ENCODE measurements at regions not wholly inside any gene's neighbourhood (a gene's known extent, or its start where the extent isn't known, plus 50 kb on each side); places are given as distances from the start of the nearest gene placed in this dataset.
"Not testable (repeated sequence)": the region's sequence is repeated elsewhere in the genome, so short reads cannot be mapped to it uniquely, and the experiment has no call there.

DNA sequence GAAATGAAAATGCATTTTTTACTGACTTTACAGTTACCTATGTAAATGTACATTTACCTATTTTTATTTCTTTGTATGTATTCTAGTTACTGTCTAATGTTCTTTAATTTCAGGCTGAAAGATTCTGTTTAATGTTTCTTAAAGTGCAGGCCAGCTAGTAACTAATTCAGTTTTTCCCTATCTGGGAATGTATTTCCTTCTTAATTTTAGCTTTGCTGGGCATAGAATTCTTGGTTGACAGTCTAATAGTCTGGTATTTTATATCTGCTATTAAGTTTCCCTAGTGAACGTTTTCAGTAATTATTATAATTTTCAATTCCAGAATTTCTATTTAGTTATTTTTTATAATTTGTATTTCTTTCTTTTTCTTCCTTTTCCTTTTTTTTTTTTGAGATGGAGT is 186.0 kb upstream of the NOX3 start:
- no peak overlapping the region for H3K4me3 ChIP-seq (ENCODE audit: low read depth, low read length)
- no peak for DNase-seq (ENCODE audit: low read depth)
- TF ChIP-seq MYC (IDR thresholded peaks at IDR 0.05; ENCODE audit: low read depth, low read length): no peak
- TF ChIP-seq POLR2A (IDR thresholded peaks at IDR 0.05; ENCODE audit: extremely low read depth, insufficient read length): no peak
- TF ChIP-seq, protein P1, sequence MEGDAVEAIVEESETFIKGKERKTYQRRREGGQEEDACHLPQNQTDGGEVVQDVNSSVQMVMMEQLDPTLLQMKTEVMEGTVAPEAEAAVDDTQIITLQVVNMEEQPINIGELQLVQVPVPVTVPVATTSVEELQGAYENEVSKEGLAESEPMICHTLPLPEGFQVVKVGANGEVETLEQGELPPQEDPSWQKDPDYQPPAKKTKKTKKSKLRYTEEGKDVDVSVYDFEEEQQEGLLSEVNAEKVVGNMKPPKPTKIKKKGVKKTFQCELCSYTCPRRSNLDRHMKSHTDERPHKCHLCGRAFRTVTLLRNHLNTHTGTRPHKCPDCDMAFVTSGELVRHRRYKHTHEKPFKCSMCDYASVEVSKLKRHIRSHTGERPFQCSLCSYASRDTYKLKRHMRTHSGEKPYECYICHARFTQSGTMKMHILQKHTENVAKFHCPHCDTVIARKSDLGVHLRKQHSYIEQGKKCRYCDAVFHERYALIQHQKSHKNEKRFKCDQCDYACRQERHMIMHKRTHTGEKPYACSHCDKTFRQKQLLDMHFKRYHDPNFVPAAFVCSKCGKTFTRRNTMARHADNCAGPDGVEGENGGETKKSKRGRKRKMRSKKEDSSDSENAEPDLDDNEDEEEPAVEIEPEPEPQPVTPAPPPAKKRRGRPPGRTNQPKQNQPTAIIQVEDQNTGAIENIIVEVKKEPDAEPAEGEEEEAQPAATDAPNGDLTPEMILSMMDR (IDR thresholded peaks at IDR 0.05; ENCODE audit: low read depth, low read length): no peak
- TF ChIP-seq, protein P2, sequence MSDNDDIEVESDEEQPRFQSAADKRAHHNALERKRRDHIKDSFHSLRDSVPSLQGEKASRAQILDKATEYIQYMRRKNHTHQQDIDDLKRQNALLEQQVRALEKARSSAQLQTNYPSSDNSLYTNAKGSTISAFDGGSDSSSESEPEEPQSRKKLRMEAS (IDR thresholded peaks at IDR 0.05; ENCODE audit: low read depth, low read length): no peak

GRCh38 chr6:155638200-155638599 is 182.6 kb upstream of the NOX3 start:
- TF ChIP-seq, protein P1 (IDR thresholded peaks at IDR 0.05; ENCODE audit: low read depth, low read length): no peak
- TF ChIP-seq POLR2A (IDR thresholded peaks at IDR 0.05; ENCODE audit: extremely low read depth, insufficient read length): no peak
- TF ChIP-seq MYC (IDR thresholded peaks at IDR 0.05; ENCODE audit: low read depth, low read length): no peak
- TF ChIP-seq, protein P2 (IDR thresholded peaks at IDR 0.05; ENCODE audit: low read depth, low read length): no peak
- no peak overlapping the region for H3K4me3 ChIP-seq (ENCODE audit: low read depth, low read length)
- no peak for DNase-seq (ENCODE audit: low read depth)

GRCh38 chr6:155635416-155635815 is 179.8 kb upstream of the NOX3 start:
- H3K4me3 ChIP-seq (ENCODE audit: low read depth, low read length): no peak overlapping the region
- TF ChIP-seq MYC (IDR thresholded peaks at IDR 0.05; ENCODE audit: low read depth, low read length) (no peak), POLR2A (IDR thresholded peaks at IDR 0.05; ENCODE audit: extremely low read depth, insufficient read length) (no peak)
- TF ChIP-seq, protein P1 (IDR thresholded peaks at IDR 0.05; ENCODE audit: low read depth, low read length): no peak
- TF ChIP-seq, protein P2 (IDR thresholded peaks at IDR 0.05; ENCODE audit: low read depth, low read length): no peak
- no peak for DNase-seq (ENCODE audit: low read depth)

DNA sequence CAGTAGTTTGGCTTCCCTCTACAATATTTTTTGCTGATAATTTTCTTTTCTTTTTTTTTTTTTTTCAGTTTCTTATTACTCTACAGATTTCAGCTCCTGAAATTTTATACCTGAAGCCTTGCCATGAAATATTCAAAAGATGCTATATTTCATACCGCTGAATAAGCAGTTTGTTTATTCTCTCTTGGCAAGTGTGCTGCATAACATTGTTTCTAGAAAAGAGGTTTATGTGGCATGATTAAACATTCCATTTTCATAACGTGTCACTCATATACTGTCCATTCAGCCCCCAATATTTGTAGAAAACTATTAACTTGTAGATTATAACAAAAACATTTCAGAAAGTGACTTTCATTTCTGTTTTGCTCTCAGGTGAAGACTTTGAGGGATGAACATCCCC is 174.4 kb upstream of the NOX3 start:
- H3K4me3 ChIP-seq (ENCODE audit: low read depth, low read length): no peak overlapping the region
- no peak for DNase-seq (ENCODE audit: low read depth)
- TF ChIP-seq, protein P2 (IDR thresholded peaks at IDR 0.05; ENCODE audit: low read depth, low read length): no peak
- TF ChIP-seq MYC (IDR thresholded peaks at IDR 0.05; ENCODE audit: low read depth, low read length): no peak
- TF ChIP-seq, protein P1 (IDR thresholded peaks at IDR 0.05; ENCODE audit: low read depth, low read length): no peak
- no peak for TF ChIP-seq POLR2A (IDR thresholded peaks at IDR 0.05; ENCODE audit: extremely low read depth, insufficient read length)

DNA sequence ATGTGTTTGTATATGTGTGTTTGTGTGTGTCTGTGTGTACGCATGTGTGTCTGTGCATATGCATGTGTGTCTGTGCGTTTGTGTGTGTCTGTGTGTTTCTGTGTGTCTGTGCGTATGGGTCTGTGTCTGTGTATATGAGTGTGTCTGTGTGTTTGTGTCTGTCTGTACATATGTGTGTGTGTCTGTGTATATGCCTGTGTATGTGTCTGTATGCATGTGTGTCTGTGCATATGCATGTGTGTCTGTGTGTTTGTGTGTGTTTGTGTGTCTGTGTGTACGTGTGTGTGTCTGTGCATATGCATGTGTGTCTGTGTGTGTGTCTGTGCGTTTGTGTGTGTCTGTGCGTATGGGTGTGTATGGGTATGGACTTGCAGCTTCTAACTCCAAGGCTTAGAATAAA is 174.0 kb upstream of the NOX3 start:
- TF ChIP-seq, protein P2 (IDR thresholded peaks at IDR 0.05; ENCODE audit: low read depth, low read length): no peak
- TF ChIP-seq MYC (IDR thresholded peaks at IDR 0.05; ENCODE audit: low read depth, low read length): no peak
- TF ChIP-seq POLR2A (IDR thresholded peaks at IDR 0.05; ENCODE audit: extremely low read depth, insufficient read length): no peak
- TF ChIP-seq, protein P1 (IDR thresholded peaks at IDR 0.05; ENCODE audit: low read depth, low read length): no peak
- DNase-seq (ENCODE audit: low read depth): no peak
- no peak overlapping the region for H3K4me3 ChIP-seq (ENCODE audit: low read depth, low read length)

- TF ChIP-seq, protein P1 (IDR thresholded peaks at IDR 0.05; ENCODE audit: low read depth, low read length): no peak
- TF ChIP-seq MYC (IDR thresholded peaks at IDR 0.05; ENCODE audit: low read depth, low read length): no peak
- TF ChIP-seq, protein P2 (IDR thresholded peaks at IDR 0.05; ENCODE audit: low read depth, low read length): no peak
- H3K4me3 ChIP-seq (ENCODE audit: low read depth, low read length): no peak overlapping the region
- DNase-seq (ENCODE audit: low read depth): no peak
These were observed 172.7 kb upstream of the NOX3 start for GRCh38 chr6:155628306-155628705.

- not testable (repeated sequence) for DNase-seq (ENCODE audit: low read depth); H3K4me3 ChIP-seq (ENCODE audit: low read depth, low read length)
These were observed 172.1 kb upstream of the NOX3 start for GRCh38 chr6:155627722-155628212.
